ENCODE measurements at regions not wholly inside any gene's neighbourhood (a gene's known extent, or its start where the extent isn't known, plus 50 kb on each side); places are given as distances from the start of the nearest gene placed in this dataset.

GRCh38 chr6:148110925-148111324 is 231.7 kb upstream of the SASH1 start:
- no peak for TF ChIP-seq TAF1 (IDR thresholded peaks at IDR 0.05; ENCODE audit: borderline replicate concordance, low read depth, low read length)
- no peak for TF ChIP-seq POLR2AphosphoS5 (IDR thresholded peaks at IDR 0.05; ENCODE audit: low read depth, low read length)
- no peak for TF ChIP-seq POLR2A (IDR thresholded peaks at IDR 0.05; ENCODE audit: low read depth, low read length)
